ENCODE measurements at regions not wholly inside any gene's neighbourhood (a gene's known extent, or its start where the extent isn't known, plus 50 kb on each side); places are given as distances from the start of the nearest gene placed in this dataset.
"Not testable (repeated sequence)": the region's sequence is repeated elsewhere in the genome, so short reads cannot be mapped to it uniquely, and the experiment has no call there.

DNA sequence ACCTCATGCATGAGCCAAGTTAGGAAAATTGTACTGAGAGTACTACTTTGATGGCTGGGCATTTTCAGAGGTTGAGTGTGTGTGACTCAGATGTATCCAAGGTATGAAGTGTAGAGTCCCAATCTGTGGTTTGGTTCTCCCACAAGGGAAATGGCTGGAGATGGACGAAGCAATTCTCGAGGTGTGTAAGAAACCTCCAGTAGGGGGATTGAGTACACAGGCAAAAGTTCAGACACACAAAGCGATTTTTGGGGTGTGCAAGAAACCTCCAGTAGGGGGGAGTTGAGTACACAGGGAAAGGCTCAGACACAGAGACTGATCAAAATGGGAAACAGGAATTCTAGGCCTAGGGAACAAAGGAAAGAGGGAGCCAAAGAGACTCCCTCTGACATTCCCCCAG lies 1536.3 kb downstream of the FAM181B start:
- DNase-seq (ENCODE audit: low read depth): no peak

DNA sequence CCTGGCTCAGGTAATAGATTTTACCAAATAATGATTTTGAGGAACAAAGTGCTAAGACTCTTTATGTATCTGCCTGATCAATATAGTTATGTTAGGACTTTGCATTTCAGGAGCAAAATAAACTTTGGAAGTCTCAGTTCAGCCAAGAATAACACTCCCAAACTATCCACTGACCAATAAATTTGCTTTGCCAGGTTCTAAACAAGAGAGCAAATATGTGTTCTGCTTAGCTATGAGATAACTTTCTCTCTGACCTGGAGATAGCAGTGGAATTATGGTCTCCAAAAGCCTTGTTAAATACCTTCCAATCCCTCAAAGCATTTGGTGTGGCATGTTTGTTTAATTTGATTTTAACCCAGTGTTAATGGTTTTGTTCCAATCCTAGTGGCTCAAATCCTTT lies 1541.1 kb downstream of the FAM181B start:
- no peak for DNase-seq (ENCODE audit: low read depth)

DNA sequence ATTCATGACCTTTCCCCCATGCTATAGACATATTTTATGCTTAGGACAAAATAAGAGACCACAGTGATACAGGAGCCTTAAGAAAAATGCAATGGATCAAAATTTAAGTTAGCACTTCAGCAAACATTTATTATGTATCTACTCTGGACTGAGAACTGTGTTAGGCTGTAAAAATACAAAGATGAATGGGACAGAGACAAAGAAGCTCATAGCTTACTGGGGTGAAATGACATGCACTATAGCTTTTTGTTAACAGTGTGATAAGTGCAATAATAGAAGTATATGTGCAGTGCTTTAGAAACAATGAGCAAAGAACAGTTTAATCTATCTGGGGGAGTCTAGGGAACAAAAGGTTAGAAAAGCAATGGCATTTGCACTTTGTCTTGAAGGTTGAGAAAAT lies 1543.1 kb downstream of the FAM181B start:
- DNase-seq (ENCODE audit: low read depth): no peak

DNA sequence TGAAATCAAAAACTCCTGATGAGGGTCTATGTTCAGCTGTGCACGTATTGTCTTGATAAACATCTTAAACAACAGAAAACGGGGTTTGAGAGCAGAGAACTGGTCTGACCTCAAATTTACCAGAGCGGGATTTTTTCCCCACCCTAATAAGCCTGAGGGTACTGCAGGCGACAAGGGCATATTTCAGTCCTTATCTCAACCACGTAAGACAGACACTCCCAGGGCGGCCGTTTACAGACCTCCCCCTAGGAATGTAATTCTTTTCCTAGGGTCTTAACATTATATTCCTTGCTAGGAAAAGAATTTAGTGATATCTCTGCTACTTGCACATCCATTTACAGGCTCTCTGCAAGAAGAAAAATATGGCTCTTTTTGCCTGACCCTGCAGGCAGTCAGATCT lies 1546.6 kb downstream of the FAM181B start:
- DNase-seq (ENCODE audit: low read depth): not testable (repeated sequence)

DNA sequence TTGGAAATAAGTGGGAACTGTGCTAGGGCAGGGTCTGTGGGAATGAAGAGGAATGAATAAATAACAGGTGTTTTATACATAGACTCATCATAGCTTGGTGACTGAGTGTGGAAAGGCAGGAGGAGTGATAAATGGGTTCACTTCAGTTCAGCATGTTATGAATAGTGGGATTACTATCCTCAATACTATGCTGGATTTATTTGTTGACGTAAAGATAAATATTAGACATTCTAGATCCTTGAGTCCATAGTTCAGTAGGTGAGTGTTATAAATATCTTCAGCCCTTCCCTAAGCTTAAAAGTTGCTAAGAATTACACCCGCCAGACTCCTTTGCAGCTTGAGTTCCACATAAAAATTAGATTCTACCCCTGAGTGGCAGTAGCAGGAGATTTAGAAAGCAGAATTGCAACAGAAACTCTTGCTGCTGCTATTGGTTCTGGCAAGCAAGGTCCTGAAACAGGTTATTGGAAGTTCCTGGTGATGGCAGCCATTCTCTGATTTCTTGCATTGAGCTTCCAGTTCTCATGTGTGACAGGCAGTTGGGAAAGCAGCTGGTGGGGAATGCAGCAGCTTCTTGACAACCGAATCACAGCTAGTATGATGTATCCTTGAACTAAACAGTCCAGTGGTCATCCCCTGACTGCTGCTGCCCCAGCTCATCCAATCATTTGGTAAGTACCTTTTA lies 1558.9 kb downstream of the FAM181B start:
- no peak for DNase-seq (ENCODE audit: low read depth)

DNA sequence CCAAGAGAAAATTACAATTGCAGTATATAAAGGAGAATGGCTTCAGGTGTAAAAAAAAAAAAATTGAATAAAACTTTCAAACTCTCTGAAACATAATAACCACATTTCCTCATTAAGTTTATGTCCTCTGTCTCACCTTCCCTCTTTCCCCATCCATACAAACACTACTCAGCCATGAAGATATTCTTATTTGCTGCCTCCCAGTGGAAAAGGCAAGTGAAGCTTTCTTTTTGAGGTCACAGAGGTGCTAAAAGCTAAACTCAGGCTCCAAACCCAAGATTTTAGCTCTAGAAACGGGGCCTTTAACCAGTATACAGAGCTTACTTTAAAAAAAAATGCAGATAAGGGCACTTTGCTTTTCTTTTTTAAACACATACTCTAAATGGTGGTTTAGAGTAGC lies 1568.5 kb downstream of the FAM181B start:
- DNase-seq (ENCODE audit: low read depth): no peak

DNA sequence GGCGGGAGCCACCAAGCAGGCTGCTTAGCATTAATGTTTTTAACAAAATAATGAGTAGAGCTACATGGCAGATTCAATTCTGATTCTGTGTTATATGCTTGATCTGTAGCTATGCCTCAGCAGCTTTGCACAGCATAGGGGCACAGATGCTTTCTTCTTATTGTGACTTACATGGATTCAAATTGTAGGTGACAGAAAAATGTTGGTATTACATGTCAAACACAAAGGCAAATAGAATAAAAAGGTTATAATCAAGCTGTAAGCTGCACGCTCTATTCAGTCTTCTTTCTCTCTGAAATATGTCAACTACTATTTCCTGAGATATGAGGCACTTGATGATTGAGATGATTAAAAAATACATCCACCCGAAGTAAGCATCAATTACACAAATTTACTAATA lies 1573.8 kb downstream of the FAM181B start:
- DNase-seq (ENCODE audit: low read depth): no peak

DNA sequence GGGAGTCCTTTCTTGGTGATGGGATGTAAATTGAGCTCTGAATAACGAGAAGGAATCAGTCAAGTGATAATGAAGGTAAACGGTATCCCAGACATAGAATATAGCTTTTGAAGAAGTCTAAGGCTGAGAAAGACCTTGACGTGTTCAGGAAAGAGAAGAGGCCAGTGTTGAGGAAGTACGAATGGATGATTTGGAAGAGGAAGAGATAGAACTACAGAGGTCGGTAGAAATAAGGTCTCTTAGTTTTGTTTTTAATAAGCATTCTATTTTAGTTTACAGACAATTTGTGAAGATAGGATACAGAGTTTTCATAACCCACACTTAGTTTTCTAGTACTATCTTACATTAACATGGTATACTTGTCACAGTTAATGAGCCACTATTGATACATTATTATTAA lies 1598.1 kb downstream of the FAM181B start:
- DNase-seq (ENCODE audit: low read depth): no peak

DNA sequence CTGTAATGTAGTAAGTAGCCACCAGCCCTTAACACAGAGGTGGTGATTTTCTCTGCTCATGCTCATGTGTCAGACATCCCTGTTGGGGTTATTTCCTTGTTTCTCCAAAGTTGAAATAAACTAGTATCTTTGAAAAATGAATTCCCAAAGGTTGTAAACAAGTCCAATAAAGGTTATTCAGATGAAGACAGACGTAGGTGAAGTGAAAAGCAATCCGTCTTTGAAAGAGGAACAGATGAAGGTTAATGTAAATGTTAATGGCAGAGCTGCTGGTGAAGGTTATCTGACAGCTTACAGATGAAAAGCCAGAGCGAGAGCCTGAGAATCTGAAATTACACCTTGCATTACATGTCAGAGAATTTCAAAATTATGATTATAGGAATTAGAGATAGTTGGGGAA lies 1604.0 kb downstream of the FAM181B start:
- DNase-seq (ENCODE audit: low read depth): no peak

DNA sequence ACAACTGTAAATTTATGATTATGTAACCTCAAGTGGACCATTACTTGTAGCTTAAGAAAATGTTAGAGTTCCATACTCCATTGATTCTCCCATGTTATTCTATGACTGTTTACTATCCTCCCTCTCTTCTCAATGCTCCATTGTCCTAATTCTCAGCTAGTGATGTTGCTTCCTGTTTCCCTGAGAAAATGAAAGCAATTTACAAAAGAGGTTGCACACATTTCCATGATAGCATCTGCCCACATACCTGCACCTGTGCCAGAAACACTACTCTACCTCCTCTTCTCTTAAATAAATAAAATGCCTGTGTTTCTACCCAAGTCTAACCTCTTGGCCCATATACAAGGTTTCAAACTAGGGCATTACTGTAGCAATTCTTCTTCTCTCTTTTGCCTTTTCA lies 1620.9 kb downstream of the FAM181B start:
- no peak for DNase-seq (ENCODE audit: low read depth)

DNA sequence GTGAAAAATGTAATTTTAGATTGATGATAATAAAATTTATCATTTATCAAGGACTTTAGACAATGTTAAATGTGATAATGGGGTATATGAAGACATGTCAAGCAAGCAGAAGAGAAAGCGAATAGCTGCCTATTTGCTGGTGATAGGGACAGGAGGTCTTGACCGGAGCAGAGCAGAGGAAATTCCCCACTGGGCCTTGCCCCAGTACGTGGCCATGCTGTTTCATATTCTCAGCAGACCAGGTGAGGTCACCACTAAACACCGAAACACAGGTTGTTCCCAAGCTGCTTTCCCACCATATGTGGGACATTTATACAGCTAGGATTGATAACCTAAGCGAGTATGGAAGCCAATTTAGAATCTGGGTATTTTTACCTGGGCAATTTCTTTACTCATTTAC lies 1629.6 kb downstream of the FAM181B start:
- DNase-seq (ENCODE audit: low read depth): no peak

DNA sequence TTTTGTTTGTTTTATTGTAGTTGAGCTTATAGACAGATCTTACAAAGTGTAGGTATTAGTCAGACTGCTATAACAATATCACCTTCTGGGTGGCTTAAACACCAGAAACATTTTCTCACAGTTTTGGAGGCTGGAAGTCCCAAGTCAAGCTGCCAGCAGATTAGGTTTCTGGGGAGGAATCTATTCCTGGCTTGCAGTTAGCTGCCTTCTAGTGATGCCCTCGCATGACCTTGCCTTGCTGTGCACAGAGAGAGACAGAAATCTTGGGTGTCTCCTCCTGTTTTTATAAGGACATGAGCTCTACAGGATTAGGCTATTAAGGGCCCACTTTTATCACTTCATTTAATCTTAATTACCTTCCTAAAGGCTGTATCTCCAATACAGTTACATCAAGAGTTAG lies 1635.2 kb downstream of the FAM181B start:
- no peak for DNase-seq (ENCODE audit: low read depth)

DNA sequence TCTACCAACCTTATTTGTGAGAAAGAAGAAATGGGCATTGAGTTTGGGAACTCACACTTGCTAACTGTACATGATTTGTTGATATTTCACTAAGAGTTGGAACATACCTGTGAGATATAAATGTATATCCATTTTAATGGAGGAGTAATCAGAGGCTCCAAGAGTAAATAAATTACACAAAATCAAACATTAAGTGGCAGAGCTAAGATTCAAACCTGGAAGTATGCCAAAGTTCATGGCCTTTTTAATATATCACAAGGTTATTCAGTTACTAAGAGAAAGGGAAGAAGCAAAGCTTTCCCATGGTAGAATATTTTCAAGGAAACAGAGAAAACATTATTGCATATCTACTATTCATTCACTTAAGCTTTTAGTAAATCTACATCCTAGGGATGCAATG lies 1641.1 kb downstream of the FAM181B start:
- DNase-seq (ENCODE audit: low read depth): no peak

DNA sequence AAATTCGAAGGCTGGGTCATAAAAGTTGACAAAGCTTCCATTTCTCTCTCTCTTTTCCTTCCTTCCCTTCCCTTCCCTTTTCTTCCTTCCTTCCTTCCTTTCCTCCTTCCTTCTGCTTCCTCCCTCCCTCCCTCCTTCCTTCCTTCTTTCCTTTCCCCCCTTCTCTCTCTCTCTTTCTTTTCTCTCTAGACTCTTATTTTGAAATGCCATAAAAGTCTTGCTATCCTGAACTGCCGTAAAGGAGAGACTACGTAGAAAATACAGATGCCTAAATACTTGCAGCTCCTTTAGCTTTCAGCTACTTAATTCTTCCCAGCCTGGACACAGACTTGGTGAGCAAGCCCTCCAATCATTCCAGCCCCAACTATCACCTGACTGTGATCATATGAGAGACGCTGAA lies 1644.4 kb downstream of the FAM181B start:
- DNase-seq (ENCODE audit: low read depth): no peak

DNA sequence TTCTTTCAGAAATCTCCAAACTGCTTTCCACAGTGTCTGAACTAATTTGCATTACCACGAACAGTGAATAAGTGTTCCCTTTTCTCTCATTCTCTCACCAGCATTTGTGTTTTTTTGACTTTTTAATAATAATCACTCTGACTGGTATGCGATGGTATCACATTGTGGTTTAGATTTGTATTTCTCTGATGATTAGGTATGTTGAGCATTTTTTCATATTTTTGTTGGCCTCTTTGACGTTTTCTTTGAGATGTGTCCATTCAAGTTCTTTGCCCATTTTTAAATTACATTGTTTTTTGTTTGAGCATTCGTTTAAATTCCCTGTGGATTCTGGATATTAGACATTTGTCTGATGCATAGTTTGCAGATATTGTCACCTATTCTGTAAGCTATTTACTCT lies 1639.6 kb upstream of the TENM4 start:
- no peak for DNase-seq (ENCODE audit: low read depth)

DNA sequence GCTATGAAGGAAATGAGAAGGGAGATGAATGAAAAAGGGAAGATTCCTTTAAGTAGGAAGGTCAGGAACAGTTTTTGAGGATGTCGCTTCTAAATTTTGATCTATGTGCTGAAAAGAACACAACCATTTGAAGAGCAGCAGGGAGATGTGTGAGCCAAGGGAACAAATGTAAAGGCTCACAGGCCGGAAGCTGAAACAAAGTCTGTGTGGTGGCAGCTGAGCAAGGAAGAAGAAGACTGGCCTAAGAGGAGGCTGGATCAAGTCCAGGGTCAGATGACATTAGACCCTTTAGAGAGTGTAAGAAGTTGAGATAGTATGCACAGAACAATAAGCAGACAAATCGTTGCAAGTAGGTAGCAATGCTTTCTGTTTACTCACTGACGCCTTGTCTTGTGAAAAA lies 1631.4 kb upstream of the TENM4 start:
- no peak for DNase-seq (ENCODE audit: low read depth)

DNA sequence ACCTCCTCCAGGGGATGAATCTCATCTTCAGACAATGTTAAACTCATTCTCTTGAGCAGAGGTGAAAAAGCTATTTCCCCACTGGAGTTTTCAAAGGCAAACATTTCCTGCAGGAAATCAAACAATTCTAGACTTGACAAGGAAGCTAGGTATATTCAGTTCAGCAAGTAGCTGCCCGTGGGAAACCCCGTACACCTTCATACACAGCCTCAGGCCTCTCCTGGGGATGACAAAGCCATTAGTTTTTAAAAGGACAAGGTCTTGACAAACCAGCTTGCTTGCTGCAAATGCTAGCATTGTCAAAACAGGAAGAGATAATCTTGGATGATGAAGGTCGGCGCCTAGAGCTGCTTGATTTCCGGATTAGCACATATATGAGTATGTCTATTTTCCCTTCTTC lies 1630.8 kb upstream of the TENM4 start:
- no peak for DNase-seq (ENCODE audit: low read depth)

DNA sequence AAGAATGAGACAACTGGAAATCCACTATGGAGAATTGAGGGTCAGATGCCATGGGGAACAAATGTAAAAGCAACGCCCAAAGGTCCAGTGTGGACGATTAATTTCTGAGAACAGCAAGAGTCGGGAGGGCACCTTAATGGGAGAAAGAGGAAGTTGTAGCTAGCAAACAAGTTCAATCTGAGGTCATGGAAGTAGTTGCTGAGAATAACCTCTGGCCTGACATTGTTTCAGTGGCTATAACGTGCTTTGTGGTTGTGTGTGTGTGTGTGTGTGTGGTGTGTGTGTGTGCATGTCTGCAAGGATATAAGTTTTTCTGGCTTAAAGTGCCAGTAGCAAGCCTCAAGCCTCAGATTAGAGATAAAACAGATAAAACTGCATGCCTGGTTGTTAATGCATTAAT lies 1630.1 kb upstream of the TENM4 start:
- no peak for DNase-seq (ENCODE audit: low read depth)

DNA sequence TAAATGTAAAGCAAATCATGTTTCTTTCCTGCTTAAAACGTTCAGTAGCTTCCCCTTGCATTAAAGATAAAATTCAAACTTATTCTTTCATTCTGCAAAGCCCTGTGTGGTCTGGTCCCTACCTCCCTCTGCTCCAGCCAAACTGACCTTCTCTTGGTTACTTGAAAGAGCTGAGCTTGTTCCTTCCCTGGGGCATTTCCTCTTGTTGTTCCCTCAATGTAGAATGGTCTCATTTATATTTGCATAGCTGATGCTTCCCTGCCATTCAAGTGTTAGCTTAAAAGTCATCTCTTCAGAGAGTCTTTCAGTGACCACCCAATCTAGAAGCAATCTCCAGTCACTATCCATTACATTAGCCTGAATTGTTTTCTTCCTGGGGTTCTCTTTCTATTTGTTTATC lies 1618.5 kb upstream of the TENM4 start:
- DNase-seq (ENCODE audit: low read depth): no peak

DNA sequence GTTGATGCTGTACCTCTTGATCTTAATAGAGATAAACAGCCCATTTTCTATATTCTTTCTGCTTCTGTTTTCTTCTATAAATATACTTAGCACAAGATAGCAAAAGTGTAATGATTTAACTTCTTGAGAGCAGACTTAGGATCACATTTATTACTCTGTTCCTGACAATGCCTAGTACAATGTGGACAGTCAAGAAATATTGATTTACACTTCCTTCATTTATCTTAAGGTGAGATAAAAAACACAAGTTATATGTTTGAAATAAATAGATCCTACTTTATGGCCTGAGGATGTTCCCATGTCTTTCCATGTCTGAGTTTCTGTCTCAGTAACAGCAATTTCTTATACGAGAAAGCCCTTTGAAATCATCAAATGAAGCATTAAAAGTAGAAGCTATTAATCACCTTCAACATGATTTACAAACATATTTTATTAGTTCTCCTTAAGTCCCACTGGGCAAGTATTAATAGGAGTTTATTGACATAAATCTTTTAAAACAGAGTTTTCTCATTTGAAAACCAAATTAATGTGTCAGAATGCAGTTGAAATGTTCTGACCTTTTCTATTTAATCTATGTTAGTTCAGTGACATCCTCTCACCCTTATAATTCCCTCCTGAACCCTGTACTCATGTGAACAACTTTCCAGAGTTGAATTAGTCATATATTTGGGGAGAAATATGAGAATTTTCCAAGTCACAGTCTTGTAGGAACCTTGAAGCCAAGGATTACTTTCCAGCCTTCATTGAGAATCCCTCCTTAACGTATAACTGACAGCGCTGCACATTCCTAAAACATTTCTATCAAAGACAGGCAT lies 1611.7 kb upstream of the TENM4 start:
- DNase-seq (ENCODE audit: low read depth): no peak

DNA sequence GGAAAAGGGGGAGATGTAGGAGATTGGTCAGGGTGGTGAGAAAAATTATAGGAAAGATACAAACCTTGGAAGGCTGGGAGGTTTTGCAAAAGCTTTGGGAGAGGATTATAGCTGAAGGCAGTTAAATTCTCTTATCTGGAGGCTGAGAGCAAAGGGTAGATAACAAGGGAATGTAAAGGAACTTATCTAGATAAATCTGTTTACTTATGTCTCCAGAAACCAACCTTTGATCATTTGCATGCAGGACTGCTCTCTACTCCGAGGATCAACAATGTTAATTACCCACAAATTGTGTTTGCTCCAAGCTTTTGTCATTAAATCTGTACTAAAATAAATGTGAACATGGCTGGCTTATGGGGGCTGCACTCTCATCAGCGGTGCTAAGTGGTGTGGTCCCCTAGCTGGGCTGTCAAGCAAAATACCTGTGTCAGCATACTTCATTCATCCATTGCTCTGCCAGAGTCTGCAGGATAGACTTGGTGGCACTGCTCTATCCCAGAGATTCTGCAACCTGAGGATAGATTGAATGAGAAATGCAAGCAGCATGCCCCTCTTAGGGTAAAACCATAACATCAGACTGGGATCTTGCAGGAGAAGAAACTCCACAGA lies 1599.2 kb upstream of the TENM4 start:
- no peak for DNase-seq (ENCODE audit: low read depth)

DNA sequence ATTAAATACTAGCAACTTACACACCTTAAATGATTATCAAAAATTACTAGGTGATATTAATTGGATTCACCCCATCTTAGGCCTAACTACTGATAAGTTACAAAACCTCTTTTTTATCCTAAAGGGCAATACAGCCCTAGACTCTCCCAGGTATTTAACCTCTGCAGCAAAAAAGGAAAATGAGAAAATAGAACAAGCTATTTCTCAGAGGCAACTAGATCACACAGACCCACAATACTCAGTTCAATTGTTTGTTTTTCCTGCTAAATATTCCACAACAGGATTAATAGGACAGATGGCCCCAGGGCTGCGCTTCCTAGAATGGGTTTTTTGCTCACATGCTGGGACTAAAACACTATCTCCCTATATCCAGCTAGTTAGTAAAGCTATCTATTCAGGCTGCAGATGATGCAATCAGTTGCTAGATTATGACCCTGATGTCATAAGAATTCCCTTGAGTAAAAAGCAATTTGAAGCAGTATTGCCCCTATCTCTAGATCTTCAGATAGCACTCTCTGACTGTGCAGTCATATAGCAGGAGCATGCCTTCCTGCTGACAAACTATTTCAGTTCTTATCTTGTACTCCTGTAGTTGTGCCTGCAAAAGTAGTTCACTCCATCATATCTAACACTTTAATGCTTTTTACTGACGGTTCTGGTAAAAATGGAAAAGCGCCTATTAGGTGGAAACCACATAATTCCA lies 1595.5 kb upstream of the TENM4 start:
- no peak for DNase-seq (ENCODE audit: low read depth)
